Mucosa of descending colon (tissue), 3 donors: ENCODE measurements at regions not wholly inside any gene's neighbourhood (a gene's known extent, or its start where the extent isn't known, plus 50 kb on each side); places are given as distances from the start of the nearest gene placed in this dataset.

ENCODE experiments used
- ATAC-seq: fragments of 200-7000 bp; cut with Tn5 transposase; one replicate; pipeline ENCODE4 v1.9.1; 2020; ENCODE audit warnings: mild to moderate bottlenecking, moderate library complexity
- DNase-seq, 3 donors: peaks; one replicate each; pipeline ENCODE4 v3.0.0-alpha.2; 2020
- H3K36me3 ChIP-seq: fragments of 200-600 bp; one replicate; pipeline ENCODE4 v1.8.0; 2021; ENCODE audit warnings: low read depth, mild to moderate bottlenecking
- H3K4me1 ChIP-seq: fragments of 200-600 bp; one replicate; pipeline ENCODE4 v1.8.0; 2021; ENCODE audit warnings: low read depth, mild to moderate bottlenecking
- H3K4me3 ChIP-seq: fragments of 200-600 bp; one replicate; pipeline ENCODE4 v1.8.0; 2021; ENCODE audit warnings: mild to moderate bottlenecking
- H3K9me3 ChIP-seq: fragments of 200-600 bp; one replicate; pipeline ENCODE4 v1.8.0; 2021; ENCODE audit warnings: mild to moderate bottlenecking
- CTCF ChIP-seq: fragments of 200-600 bp; IDR thresholded peaks from one replicate; pipeline ENCODE4 v1.8.0; 2022; ENCODE audit warnings: antibody characterized with exemption, mild to moderate bottlenecking
- intact Hi-C, 2 donors: fragments of 100-400 bp; cut with DNase I in 1 of 2; cut with micrococcal nuclease in 1 of 2; formaldehyde crosslinking; loops; one replicate each; pipeline versions ENCODE4 v1.11.0 to v1.11.1; 2022; cut with DNase I, micrococcal nuclease
- donor health status: DM: no; HTN: no; CAD: no; lungs with moderate emphysema.
- donor health status: DM: no; HTN: no; CAD: no.
- donor health status: DM: no; HTN: yes; CAD: no.

- DNase-seq (peak in 1 of 3 donors; percentile 9), ATAC-seq (peak; percentile 15)
- no peaks in the 10 kb centered on the region for H3K4me1 ChIP-seq
- TF ChIP-seq CTCF = no peak
- H3K9me3 ChIP-seq = peaks cover 3% of the 10 kb centered on the region
- no peaks in the 10 kb centered on the region for H3K36me3 ChIP-seq
- no peak overlapping the region for H3K4me3 ChIP-seq
- intact Hi-C loops = no loop called here
Observed at GRCh38 chr4:123986268-123986798, 589.7 kb downstream of the SPRY1 start.

GRCh38 chr4:123987408-123987807 is 590.8 kb downstream of the SPRY1 start:
- Histone ChIP-seq H3K4me3 (no peak overlapping the region), H3K36me3 (no peaks in the 10 kb centered on the region), H3K4me1 (no peaks in the 10 kb centered on the region), H3K9me3 (peaks cover 3% of the 10 kb centered on the region)
- no peak for DNase-seq
- no peak for ATAC-seq
- TF ChIP-seq CTCF = no peak
- intact Hi-C loops = no loop called here

- no peaks in the 10 kb centered on the region for H3K4me1 ChIP-seq
- ATAC-seq (no peak), DNase-seq (no peak)
- no peak for TF ChIP-seq CTCF
- intact Hi-C loops = no loop called here
- no peaks in the 10 kb centered on the region for H3K36me3 ChIP-seq
- no peak overlapping the region for H3K4me3 ChIP-seq
- no peaks in the 10 kb centered on the region for H3K9me3 ChIP-seq
Observed at GRCh38 chr4:123990310-123990870, 593.8 kb downstream of the SPRY1 start.

GRCh38 chr4:123994917-123995316 is 598.3 kb downstream of the SPRY1 start:
- DNase-seq (no peak), ATAC-seq (no peak)
- Histone ChIP-seq H3K4me3 (no peak overlapping the region), H3K9me3 (no peaks in the 10 kb centered on the region), H3K4me1 (no peaks in the 10 kb centered on the region), H3K36me3 (no peaks in the 10 kb centered on the region)
- intact Hi-C loops = no loop called here
- no peak for TF ChIP-seq CTCF

GRCh38 chr4:123995936-123996335 is 599.3 kb downstream of the SPRY1 start:
- Histone ChIP-seq H3K9me3 (no peaks in the 10 kb centered on the region), H3K36me3 (no peaks in the 10 kb centered on the region), H3K4me3 (no peak overlapping the region), H3K4me1 (no peaks in the 10 kb centered on the region)
- DNase-seq = no peak
- intact Hi-C loops = no loop called here
- no peak for ATAC-seq
- TF ChIP-seq CTCF = no peak
